Spinal cord (tissue), 9 donors: ENCODE measurements at regions not wholly inside any gene's neighbourhood (a gene's known extent, or its start where the extent isn't known, plus 50 kb on each side); places are given as distances from the start of the nearest gene placed in this dataset.

Experiments
- DNase-seq, 6 donors: peaks; one replicate each; pipeline versions ENCODE4 v3.0.0 to v3.0.0-alpha.2; 2013 to 2015; ENCODE audit warnings: low spot score in 6 of 6, low read depth in 4 of 6
- H3K27ac ChIP-seq: one replicate; pipeline ENCODE4 v1.5.1; 2013; ENCODE audit warnings: low read depth, low read length, control low read depth
- H3K27me3 ChIP-seq: one replicate; pipeline ENCODE4 v1.6.1; 2013; ENCODE audit warnings: low read length; ENCODE audit not compliant: control insufficient read depth, insufficient read depth
- H3K36me3 ChIP-seq: one replicate; pipeline ENCODE4 v1.6.1; 2013; ENCODE audit warnings: low read length; ENCODE audit not compliant: control insufficient read depth, insufficient read depth
- H3K4me1 ChIP-seq: one replicate; pipeline ENCODE4 v1.6.1; 2013; ENCODE audit warnings: low read length; ENCODE audit not compliant: control insufficient read depth, insufficient read depth
- H3K4me3 ChIP-seq: one replicate; pipeline ENCODE4 v1.5.1; 2013; ENCODE audit warnings: low read depth, low read length, control low read depth
- H3K9me3 ChIP-seq: one replicate; pipeline ENCODE4 v1.6.1; 2013; ENCODE audit warnings: low read length; ENCODE audit not compliant: control insufficient read depth, insufficient read depth
- WGBS: methylation state at CpG from one replicate; pipeline ENCODE4 v1.1.5; 2013; ENCODE audit warnings: missing lambda C conversion rate; ENCODE audit not compliant: insufficient coverage; 5-methylcytosine and 5-hydroxymethylcytosine counted together
- donor health status: healthy.

DNA sequence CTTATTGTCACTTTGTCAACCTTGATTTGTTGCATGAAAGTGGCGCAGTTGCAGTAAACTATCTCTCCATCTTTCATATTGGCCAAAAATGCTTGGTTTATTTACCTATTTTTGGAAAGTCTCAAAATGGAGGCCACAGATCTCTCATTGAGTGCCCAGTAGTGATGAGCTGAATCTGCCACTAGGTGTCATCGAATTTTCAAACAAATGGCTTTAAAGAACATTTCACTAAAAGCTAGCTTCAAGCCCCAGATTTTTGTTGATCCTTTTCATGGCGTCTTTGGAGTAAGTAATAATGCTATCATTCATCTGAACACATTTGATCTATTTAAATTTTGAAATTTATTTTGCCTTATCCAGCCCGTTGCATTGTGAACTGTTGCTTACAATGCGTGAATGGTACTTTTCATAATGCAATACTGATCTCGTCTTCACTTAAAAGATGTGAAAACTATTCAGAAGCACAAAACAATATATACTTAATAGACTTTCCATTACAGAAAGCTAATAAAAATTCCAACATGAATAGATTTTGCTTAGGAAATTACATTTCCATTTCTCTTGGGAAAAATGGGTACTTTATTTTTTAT, 236.2 kb downstream of the DNAJB9 start:
- Histone ChIP-seq H3K4me1 (no peaks in the 10 kb centered on the region), H3K9me3 (no peaks in the 10 kb centered on the region), H3K27me3 (no peaks in the 10 kb centered on the region), H3K36me3 (no peaks in the 10 kb centered on the region), H3K4me3 (no peak overlapping the region), H3K27ac (no peak overlapping the region)
- peak in 2 of 6 donors; percentile 49 to 64 for DNase-seq
- 17% methylated on average over 1 of the region's 6 CpGs for whole genome bisulfite sequencing

DNA sequence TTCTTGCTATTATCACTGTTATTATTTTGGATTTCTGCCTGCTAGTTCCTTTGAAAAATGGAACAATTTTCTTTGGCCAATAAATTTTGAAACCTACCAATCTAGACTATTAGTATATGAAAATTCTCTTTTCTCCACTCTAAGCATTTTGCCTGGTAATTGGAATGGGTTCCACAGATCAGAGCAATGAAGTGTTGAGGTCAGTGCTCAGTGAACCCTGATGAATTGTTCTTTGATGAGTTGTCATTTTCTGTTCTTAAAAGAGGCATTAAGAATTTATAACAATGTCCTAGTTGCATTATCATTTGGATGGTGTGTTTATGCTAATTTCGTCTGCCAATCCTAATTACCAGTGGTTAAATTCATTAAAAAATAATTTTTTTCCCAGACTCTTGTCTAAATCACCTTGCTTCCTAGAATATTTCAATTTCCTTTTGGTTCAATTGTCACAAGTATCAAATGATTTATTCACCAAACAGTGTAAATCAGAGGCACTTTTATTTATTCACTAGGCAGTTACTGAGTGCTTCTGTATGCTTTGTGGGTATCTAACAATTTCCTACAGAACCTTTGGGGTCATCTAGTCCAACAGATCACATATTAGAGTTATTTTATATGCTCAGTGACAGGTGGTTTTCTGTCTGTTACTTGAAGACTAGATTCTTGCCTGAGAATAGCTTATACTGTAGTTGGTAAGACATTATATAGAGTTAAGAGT, 239.0 kb downstream of the DNAJB9 start:
- H3K4me1 ChIP-seq = no peaks in the 10 kb centered on the region
- H3K27ac ChIP-seq = no peak overlapping the region
- no peaks in the 10 kb centered on the region for H3K27me3 ChIP-seq
- H3K9me3 ChIP-seq = no peaks in the 10 kb centered on the region
- DNase-seq = peak in 1 of 6 donors; percentile 5
- no CpG with 5 or more reads among the region's 1 CpG for WGBS
- no peak overlapping the region for H3K4me3 ChIP-seq
- H3K36me3 ChIP-seq = no peaks in the 10 kb centered on the region

DNA sequence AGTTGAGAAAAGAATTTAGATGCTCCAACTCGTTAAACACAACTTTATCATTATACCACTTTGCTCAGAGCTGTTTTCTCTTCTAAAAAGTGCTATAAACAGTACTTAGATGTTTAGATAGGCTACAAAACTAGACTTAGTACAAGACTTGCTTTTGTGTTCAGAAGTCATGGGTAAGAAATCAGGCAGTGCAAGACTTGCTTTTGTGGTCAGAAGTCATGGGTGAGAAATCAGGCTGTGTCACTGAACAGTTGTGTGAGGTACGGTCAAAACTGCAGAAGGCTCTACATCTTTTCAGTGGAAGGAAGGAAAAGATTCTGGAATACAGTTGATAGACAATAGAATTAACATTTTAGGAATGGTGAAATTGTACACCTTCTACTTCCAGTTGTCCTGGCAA, 239.7 kb downstream of the DNAJB9 start:
- H3K27ac ChIP-seq = no peak overlapping the region
- H3K4me1 ChIP-seq = no peaks in the 10 kb centered on the region
- H3K9me3 ChIP-seq = no peaks in the 10 kb centered on the region
- H3K36me3 ChIP-seq = no peaks in the 10 kb centered on the region
- H3K27me3 ChIP-seq = no peaks in the 10 kb centered on the region
- no peak overlapping the region for H3K4me3 ChIP-seq
- 100% methylated on average over 1 of the region's 2 CpGs for WGBS
- no peak for DNase-seq

DNA sequence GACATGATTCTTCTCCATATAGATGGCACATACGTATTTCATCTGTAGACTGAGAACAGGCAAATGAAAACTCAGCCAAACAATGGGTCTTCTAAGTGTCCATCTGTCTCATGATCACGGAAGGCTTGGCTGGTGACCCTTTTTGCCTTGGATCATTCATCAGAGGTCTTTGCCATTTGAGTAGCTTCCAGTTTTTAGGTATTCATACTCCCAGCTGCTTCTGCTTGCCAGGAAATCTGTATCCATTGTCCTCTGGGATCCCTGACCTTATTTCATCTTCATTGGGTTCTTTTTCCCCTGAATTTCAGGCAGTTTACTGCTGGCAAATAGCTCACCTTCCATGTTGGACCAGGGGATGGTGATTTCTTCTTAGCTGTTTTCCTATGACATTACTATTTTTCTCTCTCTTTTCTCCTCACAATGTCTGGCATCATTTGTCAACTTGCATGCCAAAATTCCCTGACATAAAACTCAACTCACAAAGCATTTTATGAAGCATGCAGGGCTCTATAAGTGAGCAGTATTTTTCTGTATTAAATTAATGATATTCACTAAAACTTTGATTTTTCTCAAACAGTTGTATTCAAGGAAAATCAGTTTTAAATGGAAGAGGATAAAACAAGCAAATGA, 241.2 kb downstream of the DNAJB9 start:
- no peaks in the 10 kb centered on the region for H3K27me3 ChIP-seq
- H3K4me1 ChIP-seq = no peaks in the 10 kb centered on the region
- peak in 2 of 6 donors; percentile 10 to 55 for DNase-seq
- no peaks in the 10 kb centered on the region for H3K36me3 ChIP-seq
- no peak overlapping the region for H3K27ac ChIP-seq
- WGBS = 58% methylated on average over 2 of the region's 2 CpGs
- no peak overlapping the region for H3K4me3 ChIP-seq
- no peaks in the 10 kb centered on the region for H3K9me3 ChIP-seq

DNA sequence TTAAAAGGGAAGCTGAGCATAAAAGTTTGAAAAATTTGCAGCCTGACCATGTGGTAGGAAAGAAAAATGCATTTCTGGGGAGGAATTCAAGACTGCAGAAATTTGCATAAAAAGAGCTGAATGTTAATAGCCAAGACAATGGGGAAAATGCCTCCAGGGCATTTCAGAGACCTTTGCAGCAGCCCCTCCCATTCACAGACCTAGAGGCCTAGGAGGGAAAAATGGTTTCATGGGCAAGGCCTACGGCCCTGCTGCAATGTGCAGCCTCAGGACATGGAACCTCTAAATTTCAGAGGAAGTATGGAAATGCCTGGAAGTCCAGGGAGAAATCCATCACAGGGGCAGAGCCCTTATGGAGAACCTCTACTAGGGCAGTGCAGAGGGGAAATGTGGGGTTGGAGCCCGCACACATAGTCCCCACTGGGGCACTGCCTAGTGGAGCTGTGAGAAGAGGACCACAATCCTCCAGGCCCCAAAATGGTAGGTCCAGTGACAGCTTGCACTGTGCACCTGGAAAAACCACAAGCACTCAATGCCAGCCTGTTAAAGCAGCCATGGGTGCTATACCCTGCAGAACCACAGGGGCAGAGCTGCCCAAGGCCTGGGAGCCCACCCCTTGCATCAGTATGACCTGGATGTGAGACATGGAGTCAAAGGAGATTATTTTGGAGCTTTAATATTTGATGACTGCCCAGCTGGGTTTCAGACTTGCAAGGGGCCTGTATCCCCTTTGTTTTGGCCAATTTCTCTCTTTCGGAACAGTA, 243.8 kb downstream of the DNAJB9 start:
- no peak for DNase-seq
- Histone ChIP-seq H3K9me3 (no peaks in the 10 kb centered on the region), H3K4me3 (no peak overlapping the region), H3K27ac (no peak overlapping the region), H3K27me3 (no peaks in the 10 kb centered on the region), H3K36me3 (no peaks in the 10 kb centered on the region), H3K4me1 (no peaks in the 10 kb centered on the region)
- 92% methylated on average over 1 of the region's 3 CpGs for WGBS

DNA sequence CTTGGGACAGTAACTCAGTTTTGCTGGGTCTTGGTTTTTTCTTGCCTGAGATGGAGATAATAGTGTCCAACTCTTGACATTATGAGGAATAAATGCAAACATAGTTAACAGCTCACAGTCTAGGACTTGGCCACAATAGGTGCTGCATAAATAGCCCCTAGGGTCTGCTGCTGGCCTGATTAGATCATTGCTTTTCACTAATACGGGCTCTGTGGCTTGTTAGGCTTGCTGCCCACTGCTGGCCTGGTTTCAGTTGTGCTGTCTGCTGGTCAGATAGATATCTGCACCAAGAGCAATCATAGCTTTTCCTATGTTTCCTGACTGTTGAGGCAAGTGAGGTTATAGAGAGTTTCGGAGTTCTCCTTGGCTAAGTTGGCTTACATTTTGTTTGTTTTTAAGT, 246.1 kb downstream of the DNAJB9 start:
- Histone ChIP-seq H3K27me3 (no peaks in the 10 kb centered on the region), H3K36me3 (no peaks in the 10 kb centered on the region), H3K4me1 (no peaks in the 10 kb centered on the region), H3K4me3 (no peak overlapping the region), H3K9me3 (no peaks in the 10 kb centered on the region), H3K27ac (no peak overlapping the region)
- WGBS = 44% methylated on average over 1 of the region's 2 CpGs
- no peak for DNase-seq

DNA sequence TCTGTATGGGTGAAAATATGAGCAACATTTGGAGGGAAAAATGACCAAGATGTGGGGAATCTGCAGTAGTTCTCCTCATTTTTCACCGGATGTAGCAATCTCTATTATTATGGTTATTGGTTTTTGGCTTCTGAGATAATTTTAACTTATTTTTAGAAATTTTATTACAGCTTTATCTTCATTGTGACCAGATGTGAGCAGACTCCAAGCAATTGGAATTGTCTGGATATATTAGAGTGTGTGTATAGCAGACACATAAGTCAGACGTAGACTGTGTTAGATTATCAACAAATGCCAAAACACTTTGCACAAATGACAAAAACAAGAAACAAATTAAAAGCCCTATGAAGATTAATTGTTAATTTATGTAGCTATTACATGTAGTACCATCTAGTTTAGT, 249.1 kb downstream of the DNAJB9 start:
- Histone ChIP-seq H3K4me3 (no peak overlapping the region), H3K27me3 (no peaks in the 10 kb centered on the region), H3K9me3 (no peaks in the 10 kb centered on the region), H3K36me3 (no peaks in the 10 kb centered on the region), H3K27ac (no peak overlapping the region), H3K4me1 (no peaks in the 10 kb centered on the region)
- peak in 1 of 6 donors; percentile 23 for DNase-seq
- WGBS = no CpG with 5 or more reads among the region's 2 CpGs

DNA sequence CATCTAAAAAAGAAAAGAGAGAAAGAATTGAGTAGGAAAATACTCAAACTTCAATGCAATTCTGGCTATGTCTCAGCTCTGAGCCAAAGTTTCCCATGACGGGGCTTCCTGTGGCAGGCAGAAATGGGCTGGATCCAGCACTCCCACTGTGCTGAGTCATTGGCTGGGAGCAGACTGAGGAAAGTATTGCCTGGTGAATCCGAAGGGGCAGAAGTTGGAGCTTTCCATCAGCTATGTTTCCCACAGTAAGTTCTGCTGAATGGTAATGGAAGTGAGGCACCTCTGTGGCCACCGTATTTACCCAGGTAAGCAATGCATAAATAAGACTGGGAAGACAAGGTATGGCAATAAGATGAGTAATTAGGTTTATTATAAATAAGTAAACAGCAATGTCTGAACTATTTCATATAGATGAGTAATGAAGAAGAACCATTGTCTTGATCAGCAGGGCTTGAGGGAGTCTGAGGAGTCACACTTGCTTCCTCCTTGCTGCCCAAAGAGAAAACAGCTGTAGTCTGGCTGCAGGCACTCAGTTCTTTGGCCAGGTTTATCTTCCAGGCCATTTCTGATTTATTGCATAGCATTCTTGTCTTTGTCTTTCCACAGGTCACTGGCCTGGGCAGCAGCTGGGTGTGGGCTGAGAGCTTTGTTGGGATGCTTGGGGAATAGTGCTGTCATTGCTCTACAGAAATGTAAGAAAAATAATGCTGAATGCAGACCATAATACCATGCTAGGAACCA, 255.3 kb downstream of the DNAJB9 start:
- peak in 1 of 6 donors; percentile 51 for DNase-seq
- H3K27ac ChIP-seq = no peak overlapping the region
- no peaks in the 10 kb centered on the region for H3K36me3 ChIP-seq
- H3K4me3 ChIP-seq = no peak overlapping the region
- H3K9me3 ChIP-seq = no peaks in the 10 kb centered on the region
- H3K4me1 ChIP-seq = peaks cover 4% of the 10 kb centered on the region
- 54% methylated on average over 3 of the region's 3 CpGs for WGBS
- no peaks in the 10 kb centered on the region for H3K27me3 ChIP-seq

DNA sequence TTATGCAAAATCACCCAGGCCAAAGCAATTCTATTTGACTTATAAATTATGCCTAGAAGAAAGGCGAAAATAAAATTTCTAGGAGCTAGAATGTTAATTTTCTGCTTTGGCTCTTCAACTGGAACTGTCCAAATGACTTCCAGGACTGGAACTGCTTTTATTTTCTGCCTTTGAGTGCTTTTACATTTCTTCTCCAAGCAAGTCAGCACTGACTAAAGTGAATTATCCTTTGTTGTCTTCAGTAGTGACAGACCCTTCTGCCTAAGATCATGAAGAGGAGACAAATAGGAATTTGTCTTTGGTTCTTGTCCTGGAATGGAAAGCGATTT, 255.9 kb downstream of the DNAJB9 start:
- Histone ChIP-seq H3K4me3 (no peak overlapping the region), H3K27ac (no peak overlapping the region), H3K36me3 (no peaks in the 10 kb centered on the region), H3K27me3 (no peaks in the 10 kb centered on the region), H3K9me3 (no peaks in the 10 kb centered on the region), H3K4me1 (peaks cover 4% of the 10 kb centered on the region)
- 78% methylated on average over 2 of the region's 2 CpGs for WGBS
- DNase-seq = peak in 1 of 6 donors; percentile 16
